Loucy (cell line): ENCODE measurements at regions not wholly inside any gene's neighbourhood (a gene's known extent, or its start where the extent isn't known, plus 50 kb on each side); places are given as distances from the start of the nearest gene placed in this dataset.

Experiments used
- H2AFZ ChIP-seq: fragments of 200-600 bp; sonication (generic); 2 replicates; pipeline ENCODE4 v1.6.0; 2016; ENCODE audit warnings: antibody characterized with exemption, mild to moderate bottlenecking, low read length, moderate library complexity
- H3F3A ChIP-seq: fragments of 200-600 bp; 2 replicates; pipeline ENCODE4 v1.6.0; 2016; ENCODE audit warnings: antibody characterized with exemption, low read depth, mild to moderate bottlenecking
- H3K27me3 ChIP-seq: fragments of 200-600 bp; sonication (generic); 2 replicates; pipeline ENCODE4 v1.6.1; 2014; ENCODE audit warnings: low read length, mild to moderate bottlenecking; ENCODE audit not compliant: insufficient read depth, poor library complexity, severe bottlenecking
- H3K36me3 ChIP-seq: fragments of 200-600 bp; sonication (generic); 2 replicates; pipeline ENCODE4 v1.6.1; 2016; ENCODE audit warnings: low read length; ENCODE audit not compliant: insufficient read depth
- H3K4me1 ChIP-seq: fragments of 200-600 bp; sonication (generic); 2 replicates; pipeline ENCODE4 v1.5.1; 2014; ENCODE audit warnings: low read length, mild to moderate bottlenecking; ENCODE audit not compliant: insufficient read depth, poor library complexity, severe bottlenecking
- H3K4me2 ChIP-seq: fragments of 200-600 bp; sonication (generic); 2 replicates; pipeline ENCODE4 v1.6.0; 2014; ENCODE audit warnings: antibody characterized with exemption, low read length, low read depth, mild to moderate bottlenecking; ENCODE audit not compliant: poor library complexity, severe bottlenecking
- H3K4me3 ChIP-seq: fragments of 200-600 bp; sonication (generic); 2 replicates; pipeline ENCODE4 v1.5.1; 2014; ENCODE audit warnings: low read length, mild to moderate bottlenecking, mixed read lengths; ENCODE audit not compliant: poor library complexity, severe bottlenecking
- H3K79me2 ChIP-seq: fragments of 200-600 bp; sonication (generic); 2 replicates; pipeline ENCODE4 v1.6.1; 2014; ENCODE audit warnings: low read length; ENCODE audit not compliant: insufficient read depth
- H3K9ac ChIP-seq: fragments of 200-600 bp; sonication (generic); 2 replicates; pipeline ENCODE4 v1.6.0; 2014; ENCODE audit warnings: mild to moderate bottlenecking, low read depth, low read length, moderate library complexity; ENCODE audit not compliant: poor library complexity, severe bottlenecking
- H3K9me2 ChIP-seq: fragments of 200-600 bp; sonication (generic); replicated peaks from 2 replicates; pipeline ENCODE4 v1.6.1; 2016; ENCODE audit warnings: low read depth, low read length, mixed read lengths
- H3K9me3 ChIP-seq: fragments of 200-600 bp; sonication (generic); 2 replicates; pipeline ENCODE4 v1.6.1; 2014; ENCODE audit warnings: mild to moderate bottlenecking, antibody characterized with exemption, low read length, low read depth; ENCODE audit not compliant: insufficient read depth
- H4K20me1 ChIP-seq: fragments of 200-600 bp; sonication (generic); 2 replicates; pipeline ENCODE4 v1.6.0; 2014; ENCODE audit warnings: antibody characterized with exemption, low read length, mild to moderate bottlenecking; ENCODE audit not compliant: insufficient read depth, poor library complexity, severe bottlenecking
- EZH2phosphoT487 ChIP-seq: fragments of 200-600 bp; IDR thresholded peaks from 2 replicates; pipeline ENCODE4 v1.6.1; 2018; ENCODE audit warnings: antibody characterized with exemption, mild to moderate bottlenecking, moderate library complexity, borderline replicate concordance
- TF ChIP-seq, protein P1 (sequence below): fragments of 200-600 bp; sonication (generic); conservative IDR thresholded peaks from 2 replicates; pipeline ENCODE4 v1.5.1; 2014; ENCODE audit warnings: mild to moderate bottlenecking, antibody characterized with exemption, low read length

DNA sequence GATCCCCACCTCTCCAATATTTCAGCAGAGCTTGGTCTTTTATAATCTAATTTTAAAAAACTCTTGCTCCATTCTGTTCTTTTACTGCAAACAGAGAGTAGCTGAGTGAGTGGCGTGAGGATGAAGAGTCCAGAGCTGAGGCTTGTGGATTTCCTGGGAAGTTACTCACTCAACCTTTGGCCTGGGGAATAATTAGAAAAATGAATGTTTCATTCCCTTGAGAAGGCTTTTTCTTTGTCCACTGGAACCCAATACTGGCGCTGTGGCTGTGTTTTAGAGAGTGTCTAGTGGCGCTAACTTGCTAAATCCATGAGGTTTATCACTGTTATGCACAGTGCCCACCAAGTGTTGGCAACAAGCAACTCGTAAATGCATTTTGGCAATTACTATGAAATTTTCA, 251.5 kb downstream of the HIVEP2 start:
- no peaks in the 10 kb centered on the region for H4K20me1 ChIP-seq
- no peak overlapping the region for H3K4me2 ChIP-seq
- H3K9me2 ChIP-seq: no peaks in the 10 kb centered on the region
- H3K9ac ChIP-seq: no peak overlapping the region
- TF ChIP-seq, protein P1, sequence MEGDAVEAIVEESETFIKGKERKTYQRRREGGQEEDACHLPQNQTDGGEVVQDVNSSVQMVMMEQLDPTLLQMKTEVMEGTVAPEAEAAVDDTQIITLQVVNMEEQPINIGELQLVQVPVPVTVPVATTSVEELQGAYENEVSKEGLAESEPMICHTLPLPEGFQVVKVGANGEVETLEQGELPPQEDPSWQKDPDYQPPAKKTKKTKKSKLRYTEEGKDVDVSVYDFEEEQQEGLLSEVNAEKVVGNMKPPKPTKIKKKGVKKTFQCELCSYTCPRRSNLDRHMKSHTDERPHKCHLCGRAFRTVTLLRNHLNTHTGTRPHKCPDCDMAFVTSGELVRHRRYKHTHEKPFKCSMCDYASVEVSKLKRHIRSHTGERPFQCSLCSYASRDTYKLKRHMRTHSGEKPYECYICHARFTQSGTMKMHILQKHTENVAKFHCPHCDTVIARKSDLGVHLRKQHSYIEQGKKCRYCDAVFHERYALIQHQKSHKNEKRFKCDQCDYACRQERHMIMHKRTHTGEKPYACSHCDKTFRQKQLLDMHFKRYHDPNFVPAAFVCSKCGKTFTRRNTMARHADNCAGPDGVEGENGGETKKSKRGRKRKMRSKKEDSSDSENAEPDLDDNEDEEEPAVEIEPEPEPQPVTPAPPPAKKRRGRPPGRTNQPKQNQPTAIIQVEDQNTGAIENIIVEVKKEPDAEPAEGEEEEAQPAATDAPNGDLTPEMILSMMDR: no peak
- no peak for TF ChIP-seq EZH2phosphoT487
- H3K4me3 ChIP-seq: no peak overlapping the region
- no peaks in the 10 kb centered on the region for H3F3A ChIP-seq
- no peaks in the 10 kb centered on the region for H3K27me3 ChIP-seq
- peaks cover 14% of the 10 kb centered on the region for H3K4me1 ChIP-seq
- no peaks in the 10 kb centered on the region for H3K36me3 ChIP-seq
- H3K79me2 ChIP-seq: no peaks in the 10 kb centered on the region
- no peaks in the 10 kb centered on the region for H3K9me3 ChIP-seq
- no peak overlapping the region for H2AFZ ChIP-seq

DNA sequence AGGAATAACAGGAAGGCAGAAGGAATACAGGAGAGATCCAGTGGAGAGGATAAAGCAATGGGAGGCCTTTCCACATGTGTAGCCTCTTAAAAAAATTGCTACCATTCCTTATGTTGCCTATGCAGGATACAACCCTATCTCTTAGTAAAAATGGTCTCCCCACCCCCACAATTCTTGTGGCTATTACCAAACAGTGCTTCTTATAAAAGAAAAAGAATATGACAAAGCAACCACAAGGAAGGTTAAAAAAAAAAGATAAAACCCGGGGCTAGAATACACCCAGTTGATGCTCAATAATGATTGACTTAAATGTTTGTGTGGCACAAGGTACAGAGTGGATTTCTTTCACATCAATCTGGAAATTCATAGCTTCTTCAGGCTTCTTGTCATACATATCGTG, 250.9 kb downstream of the HIVEP2 start:
- H3K36me3 ChIP-seq: no peaks in the 10 kb centered on the region
- H3K9me2 ChIP-seq: no peaks in the 10 kb centered on the region
- peaks cover 14% of the 10 kb centered on the region for H3K4me1 ChIP-seq
- no peaks in the 10 kb centered on the region for H3K27me3 ChIP-seq
- H4K20me1 ChIP-seq: no peaks in the 10 kb centered on the region
- TF ChIP-seq, protein P1: no peak
- TF ChIP-seq EZH2phosphoT487: no peak
- no peaks in the 10 kb centered on the region for H3K79me2 ChIP-seq
- no peaks in the 10 kb centered on the region for H3F3A ChIP-seq
- H2AFZ ChIP-seq: no peak overlapping the region
- no peaks in the 10 kb centered on the region for H3K9me3 ChIP-seq
- no peak overlapping the region for H3K9ac ChIP-seq
- H3K4me2 ChIP-seq: no peak overlapping the region
- H3K4me3 ChIP-seq: no peak overlapping the region

DNA sequence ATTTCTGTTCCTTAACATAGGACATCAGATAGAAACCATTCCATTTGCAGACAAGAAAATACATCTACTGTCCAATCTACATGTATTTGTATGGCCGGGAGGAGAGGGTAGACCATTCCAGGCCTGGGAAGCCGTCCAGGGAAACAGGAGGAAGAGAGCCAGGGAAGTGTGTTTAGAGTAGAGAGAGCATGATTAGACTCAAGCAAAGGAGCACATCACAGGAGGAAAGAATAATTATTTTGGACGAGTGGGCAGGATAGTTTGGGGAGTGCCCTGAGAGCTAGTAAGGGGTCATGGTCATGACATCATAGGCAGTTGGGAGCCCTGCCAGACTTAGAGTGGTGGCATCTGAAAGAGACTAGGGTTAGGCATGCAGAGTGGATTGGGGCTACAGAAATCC, 250.0 kb downstream of the HIVEP2 start:
- Histone ChIP-seq H3K9me2 (no peaks in the 10 kb centered on the region), H3K9ac (no peak overlapping the region), H4K20me1 (no peaks in the 10 kb centered on the region), H3F3A (no peaks in the 10 kb centered on the region), H3K4me2 (no peak overlapping the region), H3K79me2 (no peaks in the 10 kb centered on the region), H3K4me3 (no peak overlapping the region), H3K9me3 (no peaks in the 10 kb centered on the region), H2AFZ (no peak overlapping the region), H3K36me3 (no peaks in the 10 kb centered on the region), H3K27me3 (no peaks in the 10 kb centered on the region), H3K4me1 (peaks cover 14% of the 10 kb centered on the region)
- TF ChIP-seq, protein P1: no peak
- TF ChIP-seq EZH2phosphoT487: no peak
